Fibroblast of upper back skin (primary cell): ENCODE measurements at regions not wholly inside any gene's neighbourhood (a gene's known extent, or its start where the extent isn't known, plus 50 kb on each side); places are given as distances from the start of the nearest gene placed in this dataset.

Source experiments
- DNase-seq: peaks from one replicate; pipeline ENCODE4 v3.0.0-alpha.2; 2013

- DNase-seq: no peak
Observed at GRCh38 chr3:106570426-106570825, 701.6 kb upstream of the CBLB start.

GRCh38 chr3:106573605-106574004 lies 704.8 kb upstream of the CBLB start:
- DNase-seq: no peak

- no peak for DNase-seq
Observed at GRCh38 chr3:106575029-106575428, 706.2 kb upstream of the CBLB start.

- DNase-seq: no peak
Observed at GRCh38 chr3:106577241-106577640, 708.4 kb upstream of the CBLB start.

- DNase-seq: no peak
Observed at GRCh38 chr3:106578911-106579310, 710.1 kb upstream of the CBLB start.

- DNase-seq: peak; percentile 76
Observed at GRCh38 chr3:106582151-106582550, 713.3 kb upstream of the CBLB start.

GRCh38 chr3:106587551-106587950 lies 718.7 kb upstream of the CBLB start:
- DNase-seq: peak; percentile 55

GRCh38 chr3:106588739-106589138 lies 719.9 kb upstream of the CBLB start:
- DNase-seq: no peak

GRCh38 chr3:106589311-106589942 lies 720.6 kb upstream of the CBLB start:
- peak; percentile 92 for DNase-seq

- DNase-seq: peak; percentile 41
Observed at GRCh38 chr3:106590216-106590615, 721.4 kb upstream of the CBLB start.

GRCh38 chr3:106593381-106593780 lies 724.6 kb upstream of the CBLB start:
- DNase-seq: no peak

- DNase-seq: peak; percentile 95
Observed at GRCh38 chr3:106609666-106610301, 741.0 kb upstream of the CBLB start.

- no peak for DNase-seq
Observed at GRCh38 chr3:106610362-106610959, 741.6 kb upstream of the CBLB start.

- DNase-seq: no peak
Observed at GRCh38 chr3:106611116-106611515, 742.3 kb upstream of the CBLB start.

GRCh38 chr3:106611841-106612240 lies 743.0 kb upstream of the CBLB start:
- no peak for DNase-seq

GRCh38 chr3:106616556-106616955 lies 747.7 kb upstream of the CBLB start:
- DNase-seq: no peak

- DNase-seq: no peak
Observed at GRCh38 chr3:106617276-106617675, 748.5 kb upstream of the CBLB start.

- no peak for DNase-seq
Observed at GRCh38 chr3:106620646-106621045, 751.8 kb upstream of the CBLB start.

- DNase-seq: no peak
Observed at GRCh38 chr3:106624154-106624553, 753.1 kb upstream of the CCDC54 start.

- DNase-seq: peak; percentile 64
Observed at GRCh38 chr3:106628407-106628806, 748.8 kb upstream of the CCDC54 start.

GRCh38 chr3:106629215-106629832 lies 747.9 kb upstream of the CCDC54 start:
- no peak for DNase-seq

GRCh38 chr3:106631373-106632108 lies 745.7 kb upstream of the CCDC54 start:
- peak; percentile 89 for DNase-seq

- peak; percentile 99 for DNase-seq
Observed at GRCh38 chr3:106635271-106635670, 742.0 kb upstream of the CCDC54 start.
